Cardiac muscle cell (in vitro differentiated cells and primary cell): ENCODE measurements at regions not wholly inside any gene's neighbourhood (a gene's known extent, or its start where the extent isn't known, plus 50 kb on each side); places are given as distances from the start of the nearest gene placed in this dataset.

ENCODE experiments used
- DNase-seq, 2 donors: peaks; one replicate each; pipeline versions ENCODE4 v3.0.0 to v3.0.0-alpha.2; 2010 to 2017; ENCODE audit warnings: low read depth in 1 of 2, low spot score in 1 of 2
- H3K27ac ChIP-seq: fragments of 200-600 bp; sonication (generic); 2 replicates; pipeline ENCODE4 v1.5.1; 2016
- H3K27me3 ChIP-seq: fragments of 200-600 bp; sonication (generic); 2 replicates; pipeline ENCODE4 v1.6.0; 2016; ENCODE audit warnings: control low read depth
- H3K36me3 ChIP-seq: fragments of 200-600 bp; sonication (generic); 2 replicates; pipeline ENCODE4 v1.5.1; 2016; ENCODE audit warnings: control low read depth
- H3K4me1 ChIP-seq: fragments of 200-600 bp; sonication (generic); 2 replicates; pipeline ENCODE4 v1.8.1; 2017; ENCODE audit warnings: low read depth, mild to moderate bottlenecking, mixed run types
- H3K4me3 ChIP-seq: fragments of 200-600 bp; sonication (generic); 2 replicates; pipeline ENCODE4 v1.5.1; 2016; ENCODE audit warnings: mild to moderate bottlenecking
- H3K9me3 ChIP-seq: fragments of 200-600 bp; sonication (generic); 2 replicates; pipeline ENCODE4 v1.5.1; 2017; ENCODE audit warnings: low read depth, mild to moderate bottlenecking, control low read depth
- TF ChIP-seq, protein P1 (sequence below): IDR thresholded peaks from 2 replicates; pipeline ENCODE4 v1.5.1; 2012; ENCODE audit warnings: low read depth, mild to moderate bottlenecking, low read length

DNA sequence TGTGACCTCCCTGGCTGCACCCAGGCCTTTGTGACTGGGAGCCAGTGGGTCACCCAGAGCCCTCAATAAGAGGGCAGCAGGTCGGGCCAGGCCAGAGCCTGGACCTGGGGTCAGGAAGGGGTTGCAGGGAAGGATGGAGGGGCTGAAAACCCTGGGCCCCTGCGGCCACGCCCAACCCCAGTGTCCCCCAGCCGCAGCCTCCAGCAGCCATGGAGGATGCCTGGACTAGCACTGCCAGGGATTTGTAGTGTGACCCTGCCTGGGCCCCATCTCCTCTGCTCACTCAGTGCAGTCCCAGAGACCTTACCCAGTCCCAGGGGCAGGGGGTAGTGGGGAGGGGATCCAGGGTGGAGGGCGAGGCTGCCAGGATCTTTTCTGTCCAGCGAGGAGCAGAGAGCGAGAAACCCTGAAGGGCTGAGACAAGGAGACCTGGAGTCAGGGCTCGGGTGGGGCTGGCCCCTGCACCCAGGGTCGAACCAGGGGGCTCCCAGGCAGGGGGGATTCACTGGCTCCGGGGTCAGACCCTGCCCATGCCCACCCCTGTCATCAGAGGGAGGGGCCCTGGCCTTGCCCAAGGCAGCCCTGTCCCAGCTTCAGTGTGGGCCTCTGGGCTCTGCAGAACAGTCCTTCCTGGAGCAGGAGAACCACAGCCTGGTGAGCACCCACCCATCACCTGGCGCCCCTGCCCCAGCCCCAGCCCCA is 187.5 kb downstream of the IGLL1 start:
- no peaks in the 10 kb centered on the region for H3K4me1 ChIP-seq
- no peaks in the 10 kb centered on the region for H3K36me3 ChIP-seq
- H3K9me3 ChIP-seq, result no peaks in the 10 kb centered on the region
- no peak for DNase-seq
- no peaks in the 10 kb centered on the region for H3K27me3 ChIP-seq
- TF ChIP-seq, protein P1, sequence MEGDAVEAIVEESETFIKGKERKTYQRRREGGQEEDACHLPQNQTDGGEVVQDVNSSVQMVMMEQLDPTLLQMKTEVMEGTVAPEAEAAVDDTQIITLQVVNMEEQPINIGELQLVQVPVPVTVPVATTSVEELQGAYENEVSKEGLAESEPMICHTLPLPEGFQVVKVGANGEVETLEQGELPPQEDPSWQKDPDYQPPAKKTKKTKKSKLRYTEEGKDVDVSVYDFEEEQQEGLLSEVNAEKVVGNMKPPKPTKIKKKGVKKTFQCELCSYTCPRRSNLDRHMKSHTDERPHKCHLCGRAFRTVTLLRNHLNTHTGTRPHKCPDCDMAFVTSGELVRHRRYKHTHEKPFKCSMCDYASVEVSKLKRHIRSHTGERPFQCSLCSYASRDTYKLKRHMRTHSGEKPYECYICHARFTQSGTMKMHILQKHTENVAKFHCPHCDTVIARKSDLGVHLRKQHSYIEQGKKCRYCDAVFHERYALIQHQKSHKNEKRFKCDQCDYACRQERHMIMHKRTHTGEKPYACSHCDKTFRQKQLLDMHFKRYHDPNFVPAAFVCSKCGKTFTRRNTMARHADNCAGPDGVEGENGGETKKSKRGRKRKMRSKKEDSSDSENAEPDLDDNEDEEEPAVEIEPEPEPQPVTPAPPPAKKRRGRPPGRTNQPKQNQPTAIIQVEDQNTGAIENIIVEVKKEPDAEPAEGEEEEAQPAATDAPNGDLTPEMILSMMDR, result no peak
- no peak overlapping the region for H3K4me3 ChIP-seq
- no peak overlapping the region for H3K27ac ChIP-seq

DNA sequence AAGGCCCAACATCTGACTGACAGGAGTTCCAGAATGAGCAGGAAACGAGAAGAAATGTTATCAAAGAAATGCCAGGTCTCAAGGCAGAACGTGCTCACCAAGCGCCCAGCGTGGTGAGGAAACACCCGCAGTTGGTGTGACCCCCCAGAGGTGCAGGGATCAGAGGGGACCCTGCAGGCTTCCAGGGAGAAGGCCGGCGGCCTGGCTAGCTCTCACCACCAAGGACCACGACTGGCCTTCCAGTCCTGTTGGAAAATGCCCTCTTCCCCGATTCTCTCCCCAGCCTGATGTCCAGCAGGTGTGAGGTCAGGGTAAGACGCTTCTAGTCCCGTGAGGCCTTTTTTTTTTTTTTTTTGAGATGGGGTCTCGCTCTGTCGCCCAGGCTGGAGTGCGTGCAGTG is 189.1 kb downstream of the IGLL1 start:
- no peak for DNase-seq
- no peak overlapping the region for H3K27ac ChIP-seq
- H3K4me3 ChIP-seq, result no peak overlapping the region
- no peaks in the 10 kb centered on the region for H3K9me3 ChIP-seq
- TF ChIP-seq, protein P1, result no peak
- no peaks in the 10 kb centered on the region for H3K36me3 ChIP-seq
- no peaks in the 10 kb centered on the region for H3K27me3 ChIP-seq
- H3K4me1 ChIP-seq, result no peaks in the 10 kb centered on the region

DNA sequence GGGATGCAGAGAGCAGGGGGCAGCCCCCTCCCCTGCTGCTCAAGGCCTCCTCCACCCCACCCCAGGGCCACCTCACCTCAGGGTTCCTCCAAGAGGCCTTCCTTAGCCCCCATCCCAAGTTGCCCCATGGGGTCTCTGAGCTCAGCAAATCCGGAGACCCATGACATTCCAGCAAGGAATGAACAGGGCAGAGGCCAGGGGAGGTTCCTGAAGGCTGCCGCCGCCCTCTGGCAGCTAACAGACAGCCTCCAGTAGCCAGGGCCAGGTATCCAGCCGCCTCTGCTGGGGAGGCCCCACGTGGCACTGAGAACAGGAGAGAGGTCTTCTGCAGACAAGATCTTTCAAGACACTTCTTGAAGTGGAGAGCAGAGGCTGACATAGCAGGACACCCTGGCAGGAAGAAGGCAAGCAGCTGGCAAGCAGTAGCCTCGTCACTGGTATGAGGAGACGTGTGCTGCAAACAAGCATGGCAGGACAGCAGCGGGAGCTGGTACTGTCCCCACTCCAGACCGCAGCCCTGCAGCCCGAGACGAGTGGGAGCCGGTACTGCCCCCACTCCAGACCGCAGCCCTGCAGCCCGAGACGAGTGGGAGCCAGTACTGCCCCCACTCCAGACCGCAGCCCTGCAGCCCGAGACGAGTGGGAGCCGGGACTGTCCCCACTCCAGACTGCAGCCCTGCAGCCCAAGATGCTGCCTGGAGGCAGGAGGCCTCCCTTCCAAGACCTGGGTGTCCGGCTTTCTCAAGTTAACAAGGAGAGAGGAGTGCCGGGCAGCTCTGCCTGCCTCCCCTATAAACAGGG is 190.6 kb downstream of the IGLL1 start:
- no peak for DNase-seq
- Histone ChIP-seq H3K4me1 (no peaks in the 10 kb centered on the region), H3K27ac (no peak overlapping the region), H3K9me3 (no peaks in the 10 kb centered on the region), H3K36me3 (no peaks in the 10 kb centered on the region), H3K4me3 (no peak overlapping the region), H3K27me3 (no peaks in the 10 kb centered on the region)
- TF ChIP-seq, protein P1, result no peak

DNA sequence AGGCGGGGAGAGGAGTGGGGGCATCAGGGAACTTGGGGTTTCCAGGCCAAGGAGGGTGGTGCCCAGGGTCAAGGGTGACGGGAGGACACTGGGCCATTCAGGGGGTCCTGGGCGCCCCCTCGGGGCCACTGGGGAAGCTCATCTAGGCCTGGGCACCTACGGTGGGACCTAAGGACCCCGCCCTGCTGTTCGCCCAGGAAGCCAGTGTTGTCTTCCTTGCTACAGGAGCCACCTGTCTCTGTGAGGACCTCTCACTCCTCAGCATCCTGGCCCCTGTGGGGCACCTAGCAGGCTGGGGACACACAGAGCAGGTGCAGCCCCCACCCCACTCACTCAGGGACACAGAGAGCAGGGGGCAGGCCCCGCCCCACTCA is 191.6 kb downstream of the IGLL1 start:
- no peak overlapping the region for H3K4me3 ChIP-seq
- no peaks in the 10 kb centered on the region for H3K4me1 ChIP-seq

DNA sequence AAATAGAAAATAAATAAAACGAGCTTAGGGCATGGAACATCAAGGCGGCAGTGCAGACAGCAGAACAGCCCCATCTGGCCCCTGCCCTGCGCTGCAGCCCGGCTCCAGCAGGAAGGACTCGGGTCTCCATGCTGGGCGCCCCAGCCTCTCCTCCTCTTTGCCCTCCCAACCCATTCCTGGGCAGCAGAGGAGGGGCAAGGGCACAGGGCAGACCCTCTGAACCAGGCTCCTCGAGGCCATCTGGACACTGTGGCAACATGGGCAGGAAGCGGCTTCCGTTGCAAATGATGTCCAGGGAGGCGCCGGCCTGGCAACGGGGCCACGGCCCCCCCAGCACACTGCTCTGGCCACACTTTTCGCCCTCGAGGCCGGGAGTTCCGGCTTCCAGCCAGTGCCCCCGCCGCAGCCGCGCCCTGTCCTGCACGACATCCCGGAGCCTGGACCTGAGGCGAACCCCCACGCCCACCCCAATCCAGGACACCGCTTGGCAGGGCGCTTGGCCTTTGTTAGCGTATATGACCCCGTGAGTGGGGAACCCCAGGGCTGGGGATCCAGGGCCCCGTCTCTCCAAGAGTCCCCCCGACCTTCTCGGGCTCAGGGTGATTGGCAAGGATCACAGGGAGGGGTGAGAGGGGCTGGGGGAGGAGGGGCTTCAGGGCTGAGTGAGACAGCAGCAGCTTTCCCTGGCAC is 192.1 kb downstream of the IGLL1 start:
- no peak overlapping the region for H3K27ac ChIP-seq
- no peaks in the 10 kb centered on the region for H3K27me3 ChIP-seq
- TF ChIP-seq, protein P1, result no peak
- DNase-seq, result no peak
- H3K36me3 ChIP-seq, result no peaks in the 10 kb centered on the region
- H3K9me3 ChIP-seq, result no peaks in the 10 kb centered on the region
- no peaks in the 10 kb centered on the region for H3K4me1 ChIP-seq
- H3K4me3 ChIP-seq, result no peak overlapping the region

More for the DNA sequence above, 191.6 kb downstream of the IGLL1 start:
- Histone ChIP-seq H3K9me3 (no peaks in the 10 kb centered on the region), H3K27ac (no peak overlapping the region), H3K27me3 (no peaks in the 10 kb centered on the region), H3K36me3 (no peaks in the 10 kb centered on the region)
- no peak for DNase-seq
- TF ChIP-seq, protein P1, result no peak
